Inflammatory macrophage treated with lipopolysaccharide for 1 hour (primary cell): ENCODE measurements at regions not wholly inside any gene's neighbourhood (a gene's known extent, or its start where the extent isn't known, plus 50 kb on each side); places are given as distances from the start of the nearest gene placed in this dataset.
"Not testable (repeated sequence)": the region's sequence is repeated elsewhere in the genome, so short reads cannot be mapped to it uniquely, and the experiment has no call there.

Experiments
- DNase-seq, 2 donors: peaks; one replicate each; pipeline ENCODE4 v3.0.0-alpha.2; 2020 to 2022

DNA sequence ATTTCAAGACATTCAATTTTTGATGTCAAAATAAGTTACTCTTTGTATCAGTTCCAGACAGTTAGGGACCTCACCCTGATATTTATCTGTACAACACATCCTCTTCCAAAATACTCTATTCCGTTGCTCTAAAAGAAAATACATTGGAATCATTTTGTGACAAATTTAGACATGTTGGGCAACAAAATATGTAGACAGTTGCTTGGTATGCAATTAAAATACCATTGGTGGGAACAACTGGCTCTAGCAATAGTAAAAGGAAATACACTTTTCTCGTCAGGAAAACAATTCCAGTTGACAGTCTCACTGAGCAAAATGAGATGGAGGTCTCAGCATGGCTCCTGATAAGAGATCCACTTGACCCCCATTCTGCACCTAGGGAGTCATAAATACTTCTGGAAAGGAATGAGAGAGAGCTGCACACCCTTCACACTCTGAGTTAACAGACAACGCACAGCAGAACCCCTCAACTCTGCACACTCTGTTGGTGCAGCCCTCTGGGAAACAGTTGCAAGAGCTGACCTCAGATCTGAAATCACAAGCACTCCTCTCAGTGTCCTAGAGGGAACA lies 171.3 kb upstream of the NT5E start:
- no peak for DNase-seq

DNA sequence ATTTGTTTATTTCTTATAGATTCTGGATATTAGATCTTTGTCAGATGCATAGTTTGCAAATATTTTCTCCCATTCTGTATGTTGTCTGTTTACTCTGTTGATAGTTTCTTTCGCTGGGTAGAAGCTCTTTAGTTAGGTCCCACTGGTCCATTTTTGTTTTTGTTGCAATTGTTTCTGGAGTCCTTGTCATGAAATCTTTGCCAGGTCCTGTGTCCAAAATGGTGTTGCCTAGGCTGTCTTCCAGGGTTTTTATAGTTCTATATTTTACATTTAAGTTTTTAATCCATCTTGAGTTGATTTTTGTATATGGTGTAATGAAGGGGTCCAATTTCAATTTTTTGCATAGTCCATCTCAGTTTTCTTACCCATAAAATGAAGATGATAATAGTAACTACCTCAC lies 173.9 kb upstream of the NT5E start:
- not testable (repeated sequence) for DNase-seq

DNA sequence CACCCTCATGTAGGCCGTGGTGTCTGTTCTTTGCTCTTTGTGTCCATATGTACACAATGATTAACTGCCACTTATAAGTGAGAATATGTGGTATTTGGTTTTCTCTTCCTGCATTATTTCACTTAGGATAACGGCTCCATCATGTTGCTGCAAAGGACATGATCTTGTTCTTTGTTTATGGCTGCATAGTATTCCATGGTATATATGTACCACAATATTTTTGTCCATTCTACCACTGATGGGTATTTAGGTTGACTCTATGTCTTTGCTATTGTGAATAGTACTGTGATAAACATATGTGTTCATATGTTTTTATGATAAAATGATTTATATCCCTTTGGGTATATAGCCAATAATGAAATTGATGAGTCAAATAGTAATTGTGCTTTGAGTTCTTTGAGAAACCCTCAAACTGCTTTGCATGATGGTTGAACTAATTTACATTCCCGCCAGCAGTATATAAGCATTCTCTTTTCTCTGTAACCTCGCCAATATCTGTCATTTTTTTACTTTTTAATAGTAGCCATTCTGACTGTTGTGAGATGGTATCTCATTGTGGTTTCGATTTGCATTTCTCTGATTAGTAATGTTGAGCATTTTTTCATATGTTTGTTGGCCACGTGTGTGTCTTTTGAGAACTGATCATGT lies 174.4 kb upstream of the NT5E start:
- no peak for DNase-seq

DNA sequence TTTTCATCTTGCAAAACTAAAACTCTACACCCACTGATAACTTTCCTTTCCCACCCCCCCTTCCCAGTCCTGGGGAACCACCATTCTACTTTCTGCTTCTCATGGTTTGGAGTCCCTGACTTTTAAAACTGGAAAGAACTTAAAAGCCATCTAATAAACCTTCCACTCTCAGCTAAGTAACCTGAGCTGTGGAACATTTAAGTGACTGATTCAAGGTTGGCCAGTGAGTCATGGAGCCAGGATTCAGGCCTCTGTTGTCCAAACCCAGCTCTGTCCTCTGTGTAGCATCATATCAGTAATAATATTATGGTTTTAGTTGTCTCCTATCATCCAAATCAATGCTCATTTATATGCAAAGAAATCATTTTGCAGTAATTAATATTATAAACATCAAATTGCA lies 176.0 kb upstream of the NT5E start:
- DNase-seq, result no peak

DNA sequence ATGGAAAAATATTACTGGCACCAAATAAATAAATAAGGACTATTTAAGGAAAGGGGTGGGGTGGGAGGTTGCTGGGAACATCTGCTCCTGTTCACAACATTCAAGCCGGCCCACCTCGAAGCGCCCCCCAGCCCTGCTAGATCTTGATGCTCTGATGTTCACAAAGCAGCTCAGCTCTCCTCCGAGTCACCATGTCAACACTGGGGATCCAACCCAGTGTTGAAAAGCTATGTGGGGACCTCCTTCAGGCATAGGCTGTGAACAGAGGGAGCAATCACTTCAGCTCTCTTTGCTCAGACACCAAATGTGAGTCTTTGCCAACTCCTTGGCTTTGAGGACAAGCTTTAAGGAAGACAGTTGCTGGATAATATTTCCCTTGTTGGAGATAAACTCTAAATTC lies 176.8 kb upstream of the NT5E start:
- no peak for DNase-seq

DNA sequence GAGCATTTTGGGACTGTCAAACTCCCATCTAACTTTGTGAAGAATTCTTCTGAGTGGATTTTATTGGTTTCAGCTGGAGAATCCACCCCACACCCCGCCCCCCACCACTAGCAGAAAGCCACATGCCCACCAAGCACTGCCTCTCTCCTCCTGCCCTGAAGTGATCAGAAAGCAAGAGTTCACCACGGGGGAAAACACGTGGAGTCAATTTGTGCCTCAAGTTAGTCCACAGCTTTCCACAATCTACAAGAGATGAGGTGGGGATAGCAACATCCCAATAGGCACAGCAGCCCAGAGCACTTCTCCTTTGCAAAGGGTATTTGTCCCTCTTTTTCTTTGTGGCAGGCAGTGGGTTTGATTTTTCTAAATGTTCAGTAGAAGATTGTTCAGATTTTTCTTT lies 177.3 kb upstream of the NT5E start:
- no peak for DNase-seq

DNA sequence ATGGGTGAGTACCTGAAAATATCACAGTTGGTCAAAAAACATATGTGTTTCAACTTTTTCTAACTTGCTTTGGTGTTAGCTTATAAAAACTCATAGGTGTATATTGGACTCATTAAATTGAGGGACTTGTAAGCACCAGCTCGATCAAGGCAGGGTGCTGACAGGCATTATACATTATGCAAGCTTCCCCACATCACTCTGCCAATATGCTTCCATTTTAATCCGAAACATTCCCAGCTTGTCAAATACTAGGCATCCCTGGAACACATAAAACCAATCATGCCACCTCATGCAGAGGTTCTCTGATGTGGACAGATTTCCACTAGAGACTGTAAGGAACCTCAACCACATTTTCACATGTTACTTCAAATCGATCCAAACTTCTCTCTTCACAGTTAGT lies 187.3 kb upstream of the NT5E start:
- DNase-seq, result no peak

DNA sequence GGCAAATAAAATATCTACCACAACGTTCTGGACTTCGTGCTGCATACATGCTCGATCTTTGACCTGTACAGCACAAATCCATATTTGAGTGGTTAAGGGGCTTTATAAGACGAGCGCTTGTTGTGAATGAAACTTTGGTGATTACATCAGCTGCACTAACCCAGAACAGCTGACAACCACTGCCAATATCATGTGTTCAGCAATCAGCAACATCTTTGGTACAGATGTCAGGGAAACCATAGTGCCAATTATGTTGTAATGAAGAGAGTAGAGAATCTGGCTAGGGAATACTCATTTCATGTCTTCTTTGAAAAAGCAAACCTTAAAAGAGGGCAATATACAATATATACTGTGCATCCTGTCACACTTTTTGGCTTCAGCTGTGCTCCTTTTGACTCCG lies 188.6 kb upstream of the NT5E start:
- no peak for DNase-seq

DNA sequence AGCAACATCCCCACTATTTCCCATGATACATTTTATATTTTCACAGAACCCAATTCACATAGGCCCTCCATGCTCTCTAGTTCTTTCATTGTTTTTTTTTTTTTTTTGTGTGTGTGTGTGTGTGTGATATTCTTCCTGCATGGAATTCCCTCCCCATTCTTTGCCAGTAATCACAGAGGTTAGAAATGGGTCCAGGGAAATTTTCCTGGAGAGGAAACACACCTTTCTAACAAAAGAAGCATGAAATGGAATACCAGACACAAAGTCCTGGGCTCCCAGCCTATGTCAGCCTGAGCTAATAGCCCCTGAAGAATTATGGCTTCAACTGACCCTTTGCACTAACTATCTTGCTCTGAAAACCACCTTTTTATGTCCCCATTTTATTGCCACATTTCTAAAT lies 194.2 kb upstream of the NT5E start:
- no peak for DNase-seq

DNA sequence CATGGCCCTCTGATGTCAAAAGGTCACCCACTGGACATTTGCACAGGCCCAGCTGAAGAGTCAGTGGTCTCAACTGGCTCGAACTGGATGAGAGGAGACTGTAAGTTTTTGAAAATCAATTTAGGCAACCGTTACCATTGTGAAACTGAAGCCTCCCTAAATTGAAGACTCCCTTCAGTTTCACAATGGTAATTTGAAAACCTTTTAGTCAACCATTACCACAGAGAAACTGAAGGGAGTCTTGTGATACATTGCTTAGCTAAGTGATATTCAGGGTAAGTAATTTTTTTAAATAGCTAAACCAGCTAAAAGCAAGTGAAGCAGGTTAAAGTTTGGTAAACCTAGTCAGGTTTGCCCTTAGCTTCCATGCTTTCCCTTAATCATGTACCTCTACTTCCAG lies 197.3 kb upstream of the NT5E start:
- DNase-seq, result no peak

DNA sequence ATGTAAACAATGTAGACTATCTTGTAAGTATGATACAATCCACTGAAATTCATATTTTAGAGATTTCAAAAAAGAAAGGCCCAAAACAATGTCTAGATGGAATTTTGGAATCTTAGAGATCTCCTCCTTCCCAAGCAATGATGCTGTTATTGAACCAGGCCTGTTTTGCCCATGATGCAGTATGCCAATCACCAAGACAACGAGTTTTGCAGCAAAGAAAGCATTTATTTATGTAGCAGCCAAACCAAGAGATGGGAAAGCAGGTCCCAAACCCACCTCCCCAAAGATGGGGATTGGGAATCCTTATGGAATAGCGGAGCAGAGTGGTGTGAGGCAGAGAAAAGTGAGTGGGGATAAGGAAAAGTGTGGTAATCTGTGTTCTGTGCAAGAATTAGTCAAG lies 197.8 kb upstream of the NT5E start:
- DNase-seq, result no peak

DNA sequence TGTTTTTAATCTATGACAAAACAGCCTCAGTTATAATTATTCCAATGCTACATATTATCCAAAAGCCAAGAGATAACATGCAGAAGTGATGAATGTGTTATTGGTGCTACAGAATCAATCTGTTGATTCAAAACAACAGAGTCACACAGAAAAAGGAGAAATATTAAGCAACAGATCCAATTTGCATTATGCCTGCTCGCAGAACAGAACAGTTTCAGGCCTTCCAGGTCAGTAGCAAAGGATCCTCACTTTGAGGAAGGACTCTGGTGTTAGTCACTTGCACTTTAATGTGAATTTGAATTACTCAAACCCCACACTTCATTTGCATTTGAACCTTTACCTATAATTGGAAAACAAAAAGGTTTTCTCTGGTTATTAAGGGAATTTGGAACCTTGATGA lies 198.6 kb upstream of the NT5E start:
- DNase-seq, result no peak

DNA sequence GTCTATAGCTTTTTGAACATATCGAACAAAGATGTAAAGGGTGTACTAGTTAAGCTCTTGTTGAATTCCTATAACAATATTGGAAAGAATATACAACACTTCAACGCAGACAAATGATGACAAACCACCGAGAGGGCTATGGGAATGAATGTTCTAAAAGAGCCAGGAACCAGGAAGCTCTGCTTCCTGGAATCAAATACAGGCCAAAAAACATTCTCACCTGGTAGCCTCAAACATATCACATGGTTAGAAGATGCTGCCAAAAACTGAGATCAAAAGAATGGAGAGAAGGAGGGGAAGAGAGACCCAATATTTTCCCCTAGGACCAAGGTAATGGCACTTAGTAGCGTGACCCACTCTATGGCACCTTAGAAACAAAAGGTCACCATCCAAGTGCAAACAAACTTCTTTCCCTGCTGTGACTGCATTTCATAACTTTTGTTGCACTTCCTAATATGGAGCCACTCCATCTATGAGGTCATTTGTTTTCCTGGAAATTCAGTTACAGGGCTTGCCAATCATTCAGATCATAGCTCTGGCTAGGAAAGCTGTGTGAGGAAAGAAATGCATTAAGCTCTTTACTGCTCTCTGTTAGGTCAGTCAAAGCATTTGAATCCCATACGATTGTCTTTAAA lies 199.2 kb upstream of the NT5E start:
- DNase-seq, result no peak

DNA sequence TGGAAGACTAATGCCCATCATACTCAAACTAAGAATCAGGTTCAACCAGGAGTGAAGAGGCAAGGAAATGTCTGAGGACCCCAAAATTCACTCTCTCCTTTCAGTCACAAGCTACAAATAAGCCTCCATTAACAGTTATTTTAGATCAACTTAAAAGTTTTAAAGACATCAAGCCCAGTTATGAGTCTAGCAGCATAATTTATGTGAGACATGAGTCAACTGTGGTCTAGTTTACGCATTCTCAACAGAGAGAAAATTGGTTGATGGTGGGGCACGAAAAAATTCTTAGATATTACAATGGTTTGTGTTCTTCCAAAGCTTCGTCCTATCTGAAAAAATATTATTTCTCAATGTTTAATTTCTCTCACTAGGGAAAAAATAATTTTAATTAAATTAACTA lies 204.9 kb upstream of the NT5E start:
- no peak for DNase-seq

DNA sequence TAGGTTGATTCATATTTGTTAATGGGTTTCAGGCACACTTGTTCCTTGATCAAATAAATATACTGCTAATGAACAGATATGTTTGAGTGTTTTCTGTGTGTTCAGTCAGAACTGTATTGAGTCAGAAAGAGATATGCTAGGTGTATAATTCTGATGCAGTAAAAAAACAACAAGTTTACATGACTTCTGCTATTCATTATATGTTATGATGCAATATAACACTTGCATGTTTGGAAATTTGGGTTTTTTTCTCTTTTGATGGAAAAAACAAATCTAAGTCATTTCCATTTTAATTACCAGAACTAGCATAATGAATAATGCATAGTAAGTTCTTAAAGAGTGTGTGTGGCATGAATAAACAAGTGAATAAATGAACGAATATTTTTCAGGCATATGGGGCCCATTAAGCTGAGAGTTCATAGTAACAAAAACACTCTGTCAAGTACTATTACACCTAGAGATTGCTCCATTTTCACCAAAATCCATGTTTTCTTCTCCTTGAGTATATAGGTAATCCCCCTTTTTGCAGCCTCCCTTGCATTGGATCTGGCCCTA lies 208.3 kb upstream of the NT5E start:
- DNase-seq, result no peak

DNA sequence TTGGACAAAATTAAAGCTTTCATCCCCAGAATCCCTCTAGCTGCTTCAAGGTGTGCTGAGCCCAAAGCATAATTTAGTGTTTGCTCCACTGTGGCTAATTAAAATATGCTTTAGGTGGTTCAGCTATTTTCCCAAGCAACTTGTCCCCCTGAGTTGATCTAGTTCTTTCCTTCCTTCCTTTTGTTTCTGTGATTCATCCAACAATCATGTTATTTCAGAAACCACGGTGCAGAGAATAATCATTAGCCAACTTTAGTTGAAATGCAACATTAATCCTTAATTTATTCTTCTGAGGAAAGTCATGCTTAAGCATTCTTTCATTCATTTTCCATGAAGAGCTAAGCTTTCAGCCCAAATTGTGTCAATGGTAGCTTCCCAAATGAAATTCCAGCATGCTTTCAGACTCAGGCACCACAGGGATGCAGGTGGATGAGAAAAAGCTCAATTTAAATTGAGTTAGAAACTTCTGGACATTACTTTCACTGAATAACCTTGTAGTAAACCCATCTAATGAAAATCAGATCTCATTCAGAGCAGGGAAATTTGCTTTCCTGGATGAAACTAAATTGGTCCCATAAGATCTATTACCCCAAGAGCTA lies 209.0 kb upstream of the NT5E start:
- no peak for DNase-seq

DNA sequence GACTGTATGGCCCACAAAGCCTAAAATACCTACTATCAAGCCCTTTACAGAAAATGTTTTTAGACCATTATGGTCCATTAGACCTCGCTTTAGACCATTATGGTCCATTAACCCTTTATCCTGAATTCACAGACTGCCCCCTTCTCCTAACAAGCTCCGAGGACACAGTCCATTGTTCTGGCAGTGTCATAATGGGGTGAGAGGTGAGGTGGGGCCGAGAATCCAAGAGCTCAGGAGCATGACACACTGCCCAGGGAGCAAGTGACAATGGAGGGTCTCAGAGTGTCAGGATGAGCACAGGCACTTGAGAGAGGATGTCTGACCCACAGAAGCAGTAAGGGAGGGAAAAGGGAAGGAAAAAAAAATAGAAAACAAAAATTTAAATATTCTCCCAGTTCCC lies 212.4 kb upstream of the NT5E start:
- no peak for DNase-seq

DNA sequence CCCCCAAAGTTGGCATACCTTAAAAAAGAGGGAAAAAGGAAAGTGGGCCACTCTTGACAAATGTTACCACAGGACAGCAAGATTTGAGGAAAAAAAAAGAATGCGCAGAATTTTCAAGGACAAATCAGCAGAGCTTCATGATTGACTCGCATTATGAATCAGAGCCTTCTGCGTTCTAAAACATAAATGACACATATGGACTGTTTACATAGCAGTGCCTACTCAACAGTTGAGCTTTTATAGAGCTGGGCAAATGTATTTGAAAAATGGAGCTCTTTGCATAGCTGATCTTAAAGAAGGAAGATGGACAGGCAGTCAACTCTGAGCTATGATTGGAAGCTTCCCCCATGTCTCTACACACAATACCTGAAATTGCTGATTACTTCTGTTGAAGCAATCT lies 213.2 kb upstream of the NT5E start:
- DNase-seq, result no peak

DNA sequence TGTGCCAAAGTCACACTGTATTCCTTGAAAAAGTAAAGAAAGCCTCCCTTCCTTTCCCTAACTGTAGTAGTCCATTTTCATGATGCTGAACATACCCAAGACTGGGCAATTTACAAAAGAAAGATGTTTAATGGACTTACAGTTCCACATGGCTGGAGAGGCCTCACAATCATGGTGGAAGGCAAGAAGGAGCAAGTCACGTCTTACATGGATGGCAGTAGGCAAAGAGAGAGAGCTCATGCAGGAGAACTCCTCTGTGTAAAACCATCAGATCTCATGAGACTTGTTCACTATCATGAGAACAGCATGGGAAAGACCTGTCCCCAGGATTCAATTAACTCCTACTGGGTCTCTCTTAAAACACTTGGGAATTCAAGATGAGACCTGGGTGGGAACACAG lies 222.5 kb upstream of the NT5E start:
- DNase-seq, result not testable (repeated sequence)

DNA sequence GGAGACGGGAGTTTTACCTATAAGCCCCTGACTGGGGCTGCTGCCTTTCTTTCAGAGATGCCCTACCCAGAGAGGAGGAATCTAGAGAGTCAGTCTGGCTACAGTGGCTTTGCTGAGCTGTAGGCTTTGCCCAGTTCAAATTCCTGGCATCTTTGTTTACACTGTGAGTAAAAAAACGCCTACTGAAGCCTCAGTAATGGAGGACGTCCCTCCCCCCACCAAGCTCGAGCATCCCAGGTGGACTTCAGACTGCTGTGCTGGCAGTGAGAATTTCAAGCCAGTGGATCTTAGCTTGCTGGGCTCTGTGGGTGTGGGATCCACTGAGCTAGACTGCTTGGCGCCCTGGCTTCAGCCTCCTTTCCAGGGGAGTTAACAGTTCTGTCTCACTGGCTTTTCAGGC lies 237.1 kb upstream of the NT5E start:
- not testable (repeated sequence) for DNase-seq

DNA sequence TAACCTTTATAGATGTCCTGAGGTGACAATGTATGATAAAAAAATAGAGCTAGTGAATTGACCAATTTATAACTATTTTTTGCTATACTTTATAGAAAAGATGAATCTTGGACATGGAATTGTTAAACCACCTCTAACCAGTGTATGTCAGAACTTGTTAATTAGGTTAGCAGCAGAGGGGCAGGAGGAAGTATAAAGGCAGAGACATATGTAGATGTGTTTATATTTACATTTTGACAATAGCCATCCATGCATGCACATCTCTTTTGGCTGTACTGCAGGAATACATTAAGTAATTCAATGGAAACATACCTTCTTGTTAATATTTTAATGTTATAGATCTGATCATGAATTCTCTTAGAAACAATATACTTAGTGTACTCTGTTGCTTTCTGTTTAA lies 254.6 kb upstream of the NT5E start:
- no peak for DNase-seq

DNA sequence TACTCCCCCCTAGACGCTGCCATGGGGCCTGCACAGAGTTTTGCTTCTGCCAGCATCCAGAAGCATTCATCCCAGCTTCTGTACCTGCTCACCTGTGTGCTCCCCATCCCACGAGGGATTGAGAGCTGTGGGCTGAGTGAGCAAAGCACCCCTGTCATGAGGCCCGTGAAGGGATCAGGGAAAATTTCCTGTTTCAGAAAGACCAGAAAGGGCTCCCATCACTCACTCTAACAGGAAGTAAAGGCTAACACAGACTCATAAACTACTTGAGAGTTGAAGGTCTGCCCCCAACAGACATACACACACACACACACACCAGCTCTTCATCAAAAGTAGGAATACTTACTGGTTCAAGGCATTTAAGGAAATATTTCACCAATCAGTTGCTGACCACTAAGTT lies 256.5 kb upstream of the NT5E start:
- no peak for DNase-seq

DNA sequence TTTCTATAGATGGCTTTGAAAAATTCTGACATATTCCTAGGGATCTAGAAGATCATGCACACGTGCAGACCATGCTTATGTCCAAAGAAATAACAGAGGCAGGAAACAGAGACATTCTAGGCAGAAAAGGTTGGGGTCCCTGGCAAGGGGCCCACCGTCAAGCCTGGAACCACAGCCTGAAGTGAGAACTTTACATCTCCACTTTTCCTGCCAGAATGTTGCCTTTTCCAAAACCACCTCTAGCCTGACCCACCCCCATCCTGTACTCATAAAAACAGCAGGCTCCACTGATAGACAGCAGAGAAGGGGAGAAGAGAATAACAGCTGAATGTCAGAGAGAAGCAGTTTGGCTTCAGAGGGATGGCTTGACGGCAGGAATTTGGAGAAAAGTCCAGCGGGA lies 257.3 kb upstream of the NT5E start:
- no peak for DNase-seq

DNA sequence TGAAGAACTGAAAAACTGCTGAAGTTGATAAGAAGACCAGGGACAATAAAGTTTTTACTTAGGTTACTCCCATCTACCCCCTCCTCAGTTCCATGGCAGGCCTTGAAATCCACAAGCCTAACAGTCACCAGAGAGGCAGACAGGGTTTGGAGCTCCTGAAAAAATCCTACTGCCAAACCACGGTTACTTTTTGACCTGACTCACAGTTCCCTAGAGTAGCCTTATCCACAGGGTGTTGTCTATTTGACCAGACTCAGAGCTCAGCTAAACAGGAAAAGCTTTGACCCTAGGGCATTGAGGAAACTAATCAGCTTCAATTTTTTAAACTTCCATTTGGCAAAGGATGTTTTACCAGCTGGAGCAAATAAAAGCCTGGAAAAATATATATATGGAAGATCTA lies 257.7 kb upstream of the NT5E start:
- DNase-seq, result no peak
